ENCODE measurements at regions not wholly inside any gene's neighbourhood (a gene's known extent, or its start where the extent isn't known, plus 50 kb on each side); places are given as distances from the start of the nearest gene placed in this dataset.

DNA sequence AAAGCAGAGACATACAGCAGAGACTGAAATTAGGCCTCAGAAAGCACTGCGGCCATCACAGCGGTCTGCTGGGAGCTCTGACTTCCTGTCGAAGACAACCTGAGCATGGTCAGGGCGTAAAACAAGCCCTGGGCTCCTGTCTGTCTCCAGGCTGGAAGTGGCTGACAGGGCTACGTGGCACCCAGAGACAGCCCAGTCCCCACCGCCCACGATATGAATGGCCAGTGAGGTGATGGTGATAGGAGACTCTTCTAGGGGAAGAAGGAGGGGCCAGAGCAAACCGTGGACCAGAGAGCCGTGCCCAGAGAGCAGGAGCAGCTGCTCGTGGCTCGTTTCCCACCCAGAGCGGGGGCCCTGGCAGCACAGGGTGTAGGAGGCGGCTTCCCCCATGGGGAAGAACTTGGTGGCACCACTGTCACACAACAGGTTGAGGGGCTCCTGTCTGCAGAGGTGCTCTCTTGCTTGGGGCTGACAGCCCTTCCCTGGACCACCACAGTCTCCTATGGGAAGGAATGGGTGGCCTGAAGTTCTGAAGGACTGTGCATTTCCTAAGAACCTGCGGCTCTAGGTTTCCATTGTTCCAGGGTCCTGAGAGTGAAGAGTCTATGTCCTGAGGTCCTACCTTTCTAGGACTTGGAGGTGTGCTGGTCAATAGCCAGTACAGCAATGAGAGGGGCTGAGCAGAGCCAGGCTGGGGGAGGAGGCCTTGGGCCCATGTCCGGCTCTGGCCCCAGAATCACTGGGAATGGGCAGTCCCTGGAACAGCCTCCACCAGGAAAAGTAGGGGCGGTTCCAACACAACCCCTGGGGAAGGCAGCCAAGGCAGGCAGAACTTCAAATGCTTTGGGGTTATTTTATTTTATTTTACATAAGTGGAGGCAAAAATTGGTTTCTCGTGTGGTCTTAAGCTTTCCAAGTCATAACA, 56.4 kb downstream of the BARX1 start:
- TF ChIP-seq, protein P1, sequence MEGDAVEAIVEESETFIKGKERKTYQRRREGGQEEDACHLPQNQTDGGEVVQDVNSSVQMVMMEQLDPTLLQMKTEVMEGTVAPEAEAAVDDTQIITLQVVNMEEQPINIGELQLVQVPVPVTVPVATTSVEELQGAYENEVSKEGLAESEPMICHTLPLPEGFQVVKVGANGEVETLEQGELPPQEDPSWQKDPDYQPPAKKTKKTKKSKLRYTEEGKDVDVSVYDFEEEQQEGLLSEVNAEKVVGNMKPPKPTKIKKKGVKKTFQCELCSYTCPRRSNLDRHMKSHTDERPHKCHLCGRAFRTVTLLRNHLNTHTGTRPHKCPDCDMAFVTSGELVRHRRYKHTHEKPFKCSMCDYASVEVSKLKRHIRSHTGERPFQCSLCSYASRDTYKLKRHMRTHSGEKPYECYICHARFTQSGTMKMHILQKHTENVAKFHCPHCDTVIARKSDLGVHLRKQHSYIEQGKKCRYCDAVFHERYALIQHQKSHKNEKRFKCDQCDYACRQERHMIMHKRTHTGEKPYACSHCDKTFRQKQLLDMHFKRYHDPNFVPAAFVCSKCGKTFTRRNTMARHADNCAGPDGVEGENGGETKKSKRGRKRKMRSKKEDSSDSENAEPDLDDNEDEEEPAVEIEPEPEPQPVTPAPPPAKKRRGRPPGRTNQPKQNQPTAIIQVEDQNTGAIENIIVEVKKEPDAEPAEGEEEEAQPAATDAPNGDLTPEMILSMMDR (IDR thresholded peaks at IDR 0.05; ENCODE audit: low read depth, low read length) = no peak
- no peak for TF ChIP-seq EZH2phosphoT487 (IDR thresholded peaks at IDR 0.05; ENCODE audit: low read depth)
